CD4-positive, CD25-positive, alpha-beta regulatory T cell (primary cell): ENCODE measurements at regions not wholly inside any gene's neighbourhood (a gene's known extent, or its start where the extent isn't known, plus 50 kb on each side); places are given as distances from the start of the nearest gene placed in this dataset.

ENCODE experiments used
- ATAC-seq, 2 donors: fragments of 150-1000 bp; cut with Tn5 transposase; one replicate each; pipeline ENCODE4 v1.10.0; 2021; ENCODE audit warnings: low read depth in 2 of 2, moderate number of reproducible peaks in 2 of 2, moderate library complexity in 1 of 2
- DNase-seq, 3 donors: peaks; one replicate each; pipeline versions ENCODE4 v3.0.0 to v3.0.0-alpha.2; 2012 to 2022; ENCODE audit warnings: mixed read lengths in 1 of 3
- H3K27ac ChIP-seq: one replicate; pipeline ENCODE4 v1.7.0; 2013; ENCODE audit warnings: mild to moderate bottlenecking, low read length; ENCODE audit not compliant: insufficient read depth, poor library complexity, severe bottlenecking
- H3K27me3 ChIP-seq: one replicate; pipeline ENCODE4 v1.7.0; 2013; ENCODE audit warnings: low read length; ENCODE audit not compliant: control insufficient read depth, insufficient read depth
- H3K36me3 ChIP-seq: one replicate; pipeline ENCODE4 v1.7.0; 2013; ENCODE audit warnings: mild to moderate bottlenecking, low read length, moderate library complexity; ENCODE audit not compliant: control insufficient read depth, insufficient read depth
- H3K4me1 ChIP-seq: 2 replicates; pipeline ENCODE4 v1.7.0; 2013; ENCODE audit warnings: mild to moderate bottlenecking, low read length; ENCODE audit not compliant: insufficient read depth, control insufficient read depth, poor library complexity, severe bottlenecking
- H3K4me3 ChIP-seq: one replicate; pipeline ENCODE4 v1.7.0; 2013; ENCODE audit warnings: low read depth, mild to moderate bottlenecking, low read length, moderate library complexity
- H3K9me3 ChIP-seq, 2 experiments: 1 replicate in 1 of 2; 2 replicates in 1 of 2; pipeline ENCODE4 v1.7.0; 2013; ENCODE audit warnings: low read length in 2 of 2, mild to moderate bottlenecking in 1 of 2, moderate library complexity in 1 of 2; ENCODE audit not compliant: control insufficient read depth in 2 of 2
- H3K27ac Mint-ChIP-seq, 3 donors: one replicate each; pipeline ENCODE4 v1.8.0; 2020 to 2022; ENCODE audit warnings: mild to moderate bottlenecking in 3 of 3, mixed read lengths in 3 of 3, moderate library complexity in 2 of 3
- H3K27me3 Mint-ChIP-seq: one replicate; pipeline ENCODE4 v1.8.0; 2022; ENCODE audit warnings: mild to moderate bottlenecking, mixed read lengths
- H3K36me3 Mint-ChIP-seq: one replicate; pipeline ENCODE4 v1.8.0; 2020; ENCODE audit warnings: mixed read lengths
- H3K4me1 Mint-ChIP-seq, 4 donors: one replicate each; pipeline ENCODE4 v1.8.0; 2020 to 2022; ENCODE audit warnings: mixed read lengths in 4 of 4, mild to moderate bottlenecking in 1 of 4
- H3K4me3 Mint-ChIP-seq, 4 donors: one replicate each; pipeline ENCODE4 v1.8.0; 2020 to 2022; ENCODE audit warnings: mild to moderate bottlenecking in 4 of 4, mixed read lengths in 4 of 4, moderate library complexity in 3 of 4
- H3K9me3 Mint-ChIP-seq, 7 donors: one replicate each; pipeline ENCODE4 v1.8.0; 2020 to 2022; ENCODE audit warnings: mixed read lengths in 7 of 7, mild to moderate bottlenecking in 3 of 7, moderate library complexity in 2 of 7

DNA sequence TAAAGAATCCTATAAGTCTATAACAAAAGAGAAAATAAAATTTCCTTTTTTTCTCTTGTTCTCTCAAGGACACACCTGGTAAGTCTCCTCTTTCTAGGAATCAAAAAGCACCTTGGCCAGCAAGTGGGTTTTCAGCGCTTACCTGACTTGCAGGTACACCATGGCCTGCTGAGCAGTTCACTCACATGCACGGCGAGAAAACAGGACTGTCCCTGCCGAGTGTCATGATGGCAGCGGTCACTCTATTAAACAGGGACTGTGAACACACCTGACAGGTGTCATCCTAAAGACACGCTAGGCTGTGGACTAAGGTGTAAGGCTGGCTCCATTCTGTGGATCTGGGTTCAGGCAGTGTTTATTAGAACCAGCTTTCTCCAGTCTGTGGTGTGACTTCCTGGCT, 170.2 kb downstream of the TEX29 start:
- H3K27ac ChIP-seq, result no peak overlapping the region
- peaks cover 2 to 5% of the 10 kb centered on the region in 2 experiments for H3K9me3 ChIP-seq
- Mint-ChIP-seq H3K9me3 (peaks cover 0 to 10% (median 2%) of the 10 kb centered on the region in 7 donors), H3K4me1 (no peaks in the 10 kb centered on the region), H3K36me3 (no peaks in the 10 kb centered on the region), H3K27me3 (no peaks in the 10 kb centered on the region), H3K27ac (no peak overlapping the region), H3K4me3 (no peak overlapping the region)
- no peak overlapping the region for H3K4me3 ChIP-seq
- H3K4me1 ChIP-seq, result no peaks in the 10 kb centered on the region
- H3K27me3 ChIP-seq, result no peaks in the 10 kb centered on the region
- ATAC-seq (no peak), DNase-seq (no peak)
- H3K36me3 ChIP-seq, result no peaks in the 10 kb centered on the region

DNA sequence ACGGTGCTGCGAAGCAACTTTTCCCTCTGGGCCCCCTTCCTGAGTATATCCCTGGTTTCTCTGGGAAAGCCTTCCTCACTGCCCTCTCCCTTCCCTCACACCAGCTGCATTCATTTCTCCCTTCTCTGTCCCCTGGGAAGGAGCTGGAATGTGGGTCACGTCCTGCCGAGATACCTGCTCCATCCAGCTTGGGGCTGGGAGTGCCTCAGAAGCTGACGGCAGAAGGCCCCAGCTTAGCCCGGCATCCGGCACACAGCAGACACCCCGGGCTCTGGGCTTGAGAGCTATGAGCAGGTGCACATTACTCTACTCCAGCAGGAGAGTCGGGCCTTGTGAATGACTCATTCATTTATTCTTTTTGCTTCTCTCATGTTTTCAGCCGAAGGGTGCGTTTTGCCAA, 170.6 kb downstream of the TEX29 start:
- Histone ChIP-seq H3K27me3 (no peaks in the 10 kb centered on the region), H3K4me3 (no peak overlapping the region), H3K36me3 (no peaks in the 10 kb centered on the region), H3K4me1 (no peaks in the 10 kb centered on the region), H3K27ac (no peak overlapping the region), H3K9me3 (peaks cover 2 to 5% of the 10 kb centered on the region in 2 experiments)
- Mint-ChIP-seq H3K27ac (no peak overlapping the region), H3K9me3 (peaks cover 0 to 10% (median 2%) of the 10 kb centered on the region in 7 donors), H3K36me3 (no peaks in the 10 kb centered on the region), H3K27me3 (no peaks in the 10 kb centered on the region), H3K4me3 (no peak overlapping the region), H3K4me1 (no peaks in the 10 kb centered on the region)
- ATAC-seq (no peak), DNase-seq (no peak)

DNA sequence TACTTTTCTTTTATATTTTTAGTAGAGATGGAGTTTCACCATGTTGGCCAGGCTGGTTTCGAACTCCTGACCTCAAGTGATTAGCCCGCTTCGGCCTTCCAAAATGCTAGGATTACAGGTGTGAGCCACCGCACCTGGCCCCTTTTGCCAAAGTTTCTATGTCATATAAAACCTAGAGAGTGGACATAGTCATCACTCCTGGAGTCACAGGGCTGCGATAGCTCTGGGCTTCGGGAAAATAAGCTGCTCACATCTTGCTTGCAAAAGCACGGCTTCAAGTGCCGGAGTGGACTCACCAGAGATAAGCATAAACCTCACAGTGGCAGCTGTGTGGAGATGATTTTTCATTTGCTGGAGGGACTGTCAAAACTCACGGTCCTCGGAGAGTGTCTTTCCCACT, 171.2 kb downstream of the TEX29 start:
- ATAC-seq (no peak), DNase-seq (no peak)
- Histone ChIP-seq H3K27me3 (no peaks in the 10 kb centered on the region), H3K27ac (no peak overlapping the region), H3K36me3 (no peaks in the 10 kb centered on the region), H3K4me1 (no peaks in the 10 kb centered on the region), H3K9me3 (peaks cover 2 to 5% of the 10 kb centered on the region in 2 experiments), H3K4me3 (no peak overlapping the region)
- no peak overlapping the region for H3K27ac Mint-ChIP-seq
- no peak overlapping the region for H3K4me3 Mint-ChIP-seq
- no peaks in the 10 kb centered on the region for H3K4me1 Mint-ChIP-seq
- H3K9me3 Mint-ChIP-seq, result peaks cover 0 to 6% (median 1%) of the 10 kb centered on the region in 7 donors
- no peaks in the 10 kb centered on the region for H3K27me3 Mint-ChIP-seq
- H3K36me3 Mint-ChIP-seq, result no peaks in the 10 kb centered on the region

DNA sequence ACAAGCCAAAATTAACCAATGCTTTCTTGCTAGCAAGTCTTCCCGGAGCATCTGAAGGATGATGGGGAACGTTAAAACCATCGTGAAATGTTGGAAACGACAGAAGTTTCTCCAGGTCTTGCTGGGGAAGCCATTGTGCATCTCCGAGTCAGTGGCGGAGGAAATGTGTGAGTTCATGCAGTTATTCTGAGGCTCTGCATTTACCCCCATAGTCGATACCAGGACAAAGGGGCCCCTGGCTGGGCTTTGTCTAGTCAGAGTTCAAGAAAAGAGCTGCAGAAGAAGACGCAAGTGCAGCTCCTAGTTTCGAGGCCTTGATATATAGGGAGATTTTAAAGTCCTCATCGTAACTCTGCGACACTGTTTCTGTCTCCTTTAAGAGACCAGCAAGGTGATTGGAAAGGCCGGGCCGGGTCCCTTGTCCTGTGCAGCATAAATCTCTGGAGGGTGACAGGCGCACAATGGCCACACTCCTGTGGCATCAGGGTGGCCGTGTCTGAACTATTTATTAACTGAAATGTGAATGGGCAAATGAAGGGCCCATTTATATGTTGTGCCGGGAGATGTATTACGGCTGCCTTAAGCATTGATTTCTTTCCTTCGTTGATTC, 172.0 kb downstream of the TEX29 start:
- Histone ChIP-seq H3K4me1 (no peaks in the 10 kb centered on the region), H3K36me3 (no peaks in the 10 kb centered on the region), H3K27ac (no peak overlapping the region), H3K9me3 (no peaks in the 10 kb centered on the region), H3K4me3 (no peak overlapping the region), H3K27me3 (no peaks in the 10 kb centered on the region)
- no peaks in the 10 kb centered on the region for H3K4me1 Mint-ChIP-seq
- no peak overlapping the region for H3K4me3 Mint-ChIP-seq
- no peaks in the 10 kb centered on the region for H3K27me3 Mint-ChIP-seq
- no peaks in the 10 kb centered on the region for H3K36me3 Mint-ChIP-seq
- ATAC-seq, result no peak
- no peak overlapping the region for H3K27ac Mint-ChIP-seq
- H3K9me3 Mint-ChIP-seq, result peaks cover 0 to 6% (median 1%) of the 10 kb centered on the region in 7 donors
- DNase-seq, result no peak

DNA sequence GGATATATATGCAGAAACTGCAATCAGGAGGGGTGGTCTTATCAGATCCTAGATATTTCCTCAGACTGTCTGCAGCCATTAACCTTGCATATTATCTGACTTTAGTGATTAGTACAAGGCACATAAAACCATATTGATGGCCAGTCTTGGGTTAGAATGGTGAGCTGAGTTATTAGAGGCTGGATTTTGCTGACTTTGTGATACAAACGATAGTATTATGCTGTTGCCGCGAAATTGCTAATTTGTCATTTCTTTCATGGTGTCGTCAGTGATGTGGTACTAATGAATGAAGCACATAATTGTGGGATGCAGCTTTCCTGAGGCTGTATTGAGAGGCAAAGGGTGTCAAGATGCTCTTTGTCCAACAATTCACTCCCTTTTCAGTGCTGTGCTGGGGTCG, 172.5 kb downstream of the TEX29 start:
- no peaks in the 10 kb centered on the region for H3K36me3 ChIP-seq
- Mint-ChIP-seq H3K9me3 (peaks cover 0 to 6% (median 1%) of the 10 kb centered on the region in 7 donors), H3K27ac (no peak overlapping the region), H3K36me3 (no peaks in the 10 kb centered on the region), H3K27me3 (no peaks in the 10 kb centered on the region), H3K4me3 (no peak overlapping the region), H3K4me1 (no peaks in the 10 kb centered on the region)
- H3K27me3 ChIP-seq, result no peaks in the 10 kb centered on the region
- H3K4me1 ChIP-seq, result no peaks in the 10 kb centered on the region
- H3K4me3 ChIP-seq, result no peak overlapping the region
- no peaks in the 10 kb centered on the region for H3K9me3 ChIP-seq
- H3K27ac ChIP-seq, result no peak overlapping the region
- no peak for ATAC-seq
- DNase-seq, result no peak

DNA sequence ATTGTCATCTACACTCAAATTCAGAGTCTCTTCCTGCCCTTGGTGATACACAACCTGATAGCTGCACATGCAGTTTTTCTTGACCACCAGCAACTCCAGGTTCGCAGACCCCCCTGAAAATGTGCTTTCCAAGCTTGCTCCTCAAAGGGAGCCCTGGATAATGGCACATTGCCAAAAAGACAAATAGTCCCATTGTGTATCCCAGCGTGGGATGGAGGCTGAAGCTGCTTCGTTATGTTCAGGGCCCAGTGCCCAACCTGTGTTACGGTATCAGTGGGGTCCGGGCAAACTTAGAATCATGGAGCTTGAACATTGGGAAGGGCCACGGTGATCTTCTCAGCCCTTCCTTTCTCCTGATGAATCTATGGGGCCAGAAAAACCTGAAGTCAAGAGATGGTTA, 173.0 kb downstream of the TEX29 start:
- Mint-ChIP-seq H3K4me1 (no peaks in the 10 kb centered on the region), H3K27ac (no peak overlapping the region), H3K36me3 (no peaks in the 10 kb centered on the region), H3K4me3 (no peak overlapping the region), H3K9me3 (peaks cover 0 to 6% (median 0%) of the 10 kb centered on the region in 7 donors), H3K27me3 (no peaks in the 10 kb centered on the region)
- ATAC-seq, result no peak
- Histone ChIP-seq H3K4me3 (no peak overlapping the region), H3K36me3 (no peaks in the 10 kb centered on the region), H3K27me3 (no peaks in the 10 kb centered on the region), H3K9me3 (no peaks in the 10 kb centered on the region), H3K27ac (no peak overlapping the region), H3K4me1 (no peaks in the 10 kb centered on the region)
- no peak for DNase-seq

DNA sequence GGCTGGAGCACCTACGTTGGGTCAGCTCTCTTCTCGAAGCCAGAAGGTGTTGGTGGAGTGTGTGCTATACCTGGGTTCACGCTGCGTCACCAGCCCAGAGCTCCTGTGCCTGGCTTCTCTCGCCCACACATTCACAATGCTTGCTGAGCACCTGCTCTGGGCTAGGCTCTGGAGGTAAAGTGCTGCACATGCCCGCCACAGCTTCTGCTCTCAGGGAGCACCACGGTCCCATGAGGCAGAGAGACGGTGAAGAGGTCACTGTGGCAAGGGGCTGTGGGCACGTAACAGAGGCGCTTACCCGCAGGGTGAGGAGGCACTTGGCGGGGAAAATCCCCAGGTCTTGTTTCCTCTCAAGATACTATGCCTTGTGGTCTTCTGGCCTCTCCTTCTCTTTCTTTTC, 174.2 kb downstream of the TEX29 start:
- Mint-ChIP-seq H3K27ac (no peak overlapping the region), H3K36me3 (no peaks in the 10 kb centered on the region), H3K27me3 (no peaks in the 10 kb centered on the region), H3K4me3 (no peak overlapping the region), H3K9me3 (peaks cover 0 to 6% (median 0%) of the 10 kb centered on the region in 7 donors), H3K4me1 (no peaks in the 10 kb centered on the region)
- H3K4me1 ChIP-seq, result no peaks in the 10 kb centered on the region
- no peaks in the 10 kb centered on the region for H3K36me3 ChIP-seq
- no peak overlapping the region for H3K27ac ChIP-seq
- ATAC-seq (no peak), DNase-seq (no peak)
- H3K9me3 ChIP-seq, result no peaks in the 10 kb centered on the region
- H3K4me3 ChIP-seq, result no peak overlapping the region
- H3K27me3 ChIP-seq, result no peaks in the 10 kb centered on the region
